ENCODE measurements at regions not wholly inside any gene's neighbourhood (a gene's known extent, or its start where the extent isn't known, plus 50 kb on each side); places are given as distances from the start of the nearest gene placed in this dataset.

- TF ChIP-seq CTCF (IDR thresholded peaks at IDR 0.05; ENCODE audit: low read length), result no peak
- no peak for TF ChIP-seq EZH2 (IDR thresholded peaks at IDR 0.05; ENCODE audit: borderline replicate concordance, low read length)
These were observed 219.0 kb downstream of the MZT1 start for GRCh38 chr13:72508392-72508791.

Data from OCI-LY1 (cell line).